GM18951 (cell line): ENCODE measurements at regions not wholly inside any gene's neighbourhood (a gene's known extent, or its start where the extent isn't known, plus 50 kb on each side); places are given as distances from the start of the nearest gene placed in this dataset.
"Not testable (repeated sequence)": the region's sequence is repeated elsewhere in the genome, so short reads cannot be mapped to it uniquely, and the experiment has no call there.

Source experiments
- POLR2A ChIP-seq: IDR thresholded peaks from 4 replicates; pipeline ENCODE4 v1.6.1; 2011; ENCODE audit warnings: mild to moderate bottlenecking; ENCODE audit not compliant: insufficient read length, insufficient read depth; ENCODE audit errors: extremely low read depth
- in situ Hi-C: fragments of 300-500 bp; cut with MboI; formaldehyde crosslinking; loops from one replicate; pipeline ENCODE4 v1.12.0; 2022; ENCODE audit warnings: low sequenced_read_pairs, mixed read lengths, inconsistent platforms; ENCODE audit not compliant: unreplicated experiment

- in situ Hi-C loops = no loop called here
- TF ChIP-seq POLR2A = no peak
Observed at GRCh38 chr7:39758234-39758970, 135.0 kb downstream of the RALA start.

- in situ Hi-C loops = no loop called here
- TF ChIP-seq POLR2A = no peak
Observed at GRCh38 chr7:39761449-39761848, 138.1 kb downstream of the RALA start.

- in situ Hi-C loops = not testable (repeated sequence)
Observed at GRCh38 chr7:39762466-39762865, 139.1 kb downstream of the RALA start.

GRCh38 chr7:39762881-39763280 lies 139.5 kb downstream of the RALA start:
- in situ Hi-C loops = not testable (repeated sequence)

GRCh38 chr7:39765833-39766232 lies 142.5 kb downstream of the RALA start:
- in situ Hi-C loops = not testable (repeated sequence)

- in situ Hi-C loops = not testable (repeated sequence)
Observed at GRCh38 chr7:39768439-39768838, 145.1 kb downstream of the RALA start.

GRCh38 chr7:39774341-39774851 lies 151.0 kb downstream of the RALA start:
- in situ Hi-C loops = not testable (repeated sequence)

- in situ Hi-C loops = not testable (repeated sequence)
Observed at GRCh38 chr7:39781557-39781956, 158.2 kb downstream of the RALA start.

- in situ Hi-C loops = not testable (repeated sequence)
Observed at GRCh38 chr7:39786440-39786839, 163.1 kb downstream of the RALA start.

GRCh38 chr7:39791035-39791434 lies 159.0 kb upstream of the CDK13 start:
- in situ Hi-C loops = not testable (repeated sequence)

GRCh38 chr7:39791911-39792310 lies 158.1 kb upstream of the CDK13 start:
- in situ Hi-C loops = not testable (repeated sequence)

GRCh38 chr7:39793026-39793425 lies 157.0 kb upstream of the CDK13 start:
- in situ Hi-C loops = not testable (repeated sequence)

GRCh38 chr7:39793851-39794250 lies 156.2 kb upstream of the CDK13 start:
- in situ Hi-C loops = not testable (repeated sequence)

- in situ Hi-C loops = not testable (repeated sequence)
Observed at GRCh38 chr7:39796947-39797346, 153.1 kb upstream of the CDK13 start.

GRCh38 chr7:39798077-39798476 lies 152.0 kb upstream of the CDK13 start:
- in situ Hi-C loops = not testable (repeated sequence)
